ENCODE measurements at regions not wholly inside any gene's neighbourhood (a gene's known extent, or its start where the extent isn't known, plus 50 kb on each side); places are given as distances from the start of the nearest gene placed in this dataset.
A peak's percentile ranks its signal among the peaks of the same experiment; 100 is the strongest.

DNA sequence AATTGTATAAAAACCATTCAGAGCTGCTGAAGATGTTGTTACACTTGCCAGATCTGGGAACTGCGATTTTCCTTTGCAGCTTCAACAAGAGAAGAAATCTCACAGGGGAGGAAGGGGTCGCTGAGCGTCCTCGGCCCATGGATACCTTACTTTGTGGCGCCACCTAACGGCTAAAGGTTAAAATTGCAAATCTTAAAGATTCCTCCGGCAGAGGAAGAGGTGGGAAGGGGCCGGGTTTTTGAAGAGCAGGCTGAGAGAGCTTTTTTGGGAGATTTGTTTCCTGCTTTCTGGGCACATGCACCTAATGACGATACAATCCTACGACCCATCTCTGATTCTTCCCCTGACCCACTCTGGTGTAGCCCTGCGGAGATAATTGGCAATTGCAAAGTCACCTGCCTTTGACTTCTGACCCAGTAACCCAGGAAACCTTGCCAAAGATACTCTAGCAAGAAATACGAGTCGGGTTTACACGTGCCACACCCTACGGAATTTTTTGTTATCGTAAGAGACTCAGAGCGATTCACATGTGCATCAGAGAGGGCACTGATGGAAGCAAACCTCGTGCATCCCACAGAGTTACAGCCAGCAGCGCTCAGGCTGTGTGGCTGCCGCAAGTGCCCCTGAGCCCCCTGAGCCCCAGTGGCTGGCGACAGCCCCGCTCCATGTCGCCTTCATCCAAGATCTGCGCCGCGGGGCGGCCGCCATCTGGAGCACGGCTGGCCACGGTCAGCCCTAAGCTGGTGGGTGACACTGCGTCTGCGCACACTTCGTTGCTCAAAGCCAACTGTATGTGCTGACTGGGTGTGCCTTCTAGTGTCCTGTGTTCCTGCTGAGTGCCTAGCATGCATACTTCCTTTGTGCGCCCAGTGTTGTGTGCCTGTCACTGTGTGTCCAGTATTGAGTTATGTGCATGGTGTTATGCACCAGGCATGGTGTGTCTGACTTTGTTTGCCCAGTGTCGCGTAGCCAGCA lies 55.2 kb upstream of the CHRNA7 start:
- no peak overlapping the region for H3K27ac ChIP-seq
- peak; percentile 62 for DNase-seq
- no peaks in the 10 kb centered on the region for H3K9me3 ChIP-seq
- H3K4me1 ChIP-seq, result no peaks in the 10 kb centered on the region
- peak overlapping the region; percentile 4 to 13 for H3K4me3 ChIP-seq
- no peaks in the 10 kb centered on the region for H3K27me3 ChIP-seq
- no peak for TF ChIP-seq POLR2A (IDR thresholded peaks at IDR 0.05)
- TF ChIP-seq CTCF (IDR thresholded peaks at IDR 0.05), result peak; percentile 21 to 73 (median 67)
- 10 to 15% methylated on average over 18 to 36 of the region's 36 CpGs for WGBS, 2 donors
- intact Hi-C loops (cut with DNase I; ENCODE audit: low total_unique reads), result no loop called here
- H3K36me3 ChIP-seq (ENCODE audit: low read depth, missing control alignments), result no peaks in the 10 kb centered on the region

GRCh38 chr15:31975830-31976229 lies 54.5 kb upstream of the CHRNA7 start:
- H3K9me3 ChIP-seq, result no peaks in the 10 kb centered on the region
- DNase-seq, result no peak
- no peak overlapping the region for H3K27ac ChIP-seq
- intact Hi-C loops (cut with DNase I; ENCODE audit: low total_unique reads), result no loop called here
- TF ChIP-seq POLR2A (IDR thresholded peaks at IDR 0.05) (no peak), CTCF (IDR thresholded peaks at IDR 0.05) (peak in 1 of 3 experiments; percentile 12)
- H3K27me3 ChIP-seq, result no peaks in the 10 kb centered on the region
- no peaks in the 10 kb centered on the region for H3K4me1 ChIP-seq
- no peak overlapping the region for H3K4me3 ChIP-seq
- H3K36me3 ChIP-seq (ENCODE audit: low read depth, missing control alignments), result no peaks in the 10 kb centered on the region
- 81 to 85% methylated on average over 4 to 9 of the region's 9 CpGs for WGBS, 2 donors

- Histone ChIP-seq H3K36me3 (ENCODE audit: low read depth, missing control alignments) (no peaks in the 10 kb centered on the region), H3K27ac (no peak overlapping the region), H3K27me3 (no peaks in the 10 kb centered on the region), H3K4me3 (no peak overlapping the region), H3K4me1 (no peaks in the 10 kb centered on the region), H3K9me3 (no peaks in the 10 kb centered on the region)
- no peak for DNase-seq
- TF ChIP-seq POLR2A (IDR thresholded peaks at IDR 0.05) (no peak), CTCF (IDR thresholded peaks at IDR 0.05) (no peak)
- intact Hi-C loops (cut with DNase I; ENCODE audit: low total_unique reads), result no loop called here
- WGBS, 2 donors, result 48 to 70% methylated on average over 2 to 8 of the region's 8 CpGs
Measured at GRCh38 chr15:31977138-31977537, 53.2 kb upstream of the CHRNA7 start.

- no peaks in the 10 kb centered on the region for H3K4me1 ChIP-seq
- intact Hi-C loops (cut with DNase I; ENCODE audit: low total_unique reads), result no loop called here
- TF ChIP-seq CTCF (IDR thresholded peaks at IDR 0.05), result peak; percentile 67 to 92 (median 77)
- no peak for TF ChIP-seq POLR2A (IDR thresholded peaks at IDR 0.05)
- DNase-seq, result peak; percentile 70
- H3K4me3 ChIP-seq, result no peak overlapping the region
- H3K36me3 ChIP-seq (ENCODE audit: low read depth, missing control alignments), result no peaks in the 10 kb centered on the region
- H3K9me3 ChIP-seq, result no peaks in the 10 kb centered on the region
- H3K27ac ChIP-seq, result no peak overlapping the region
- H3K27me3 ChIP-seq, result no peaks in the 10 kb centered on the region
- 41 to 54% methylated on average over 14 to 21 of the region's 22 CpGs for WGBS, 2 donors
Measured at GRCh38 chr15:31977812-31978661, 52.3 kb upstream of the CHRNA7 start.

Small RNAs in the stretch of these regions (small RNA-seq; reads per million reads assigned to genes)
- gene AC026951.2, result 0 reads per million in 2 donors
- 0 reads per million in 2 donors for gene RF00425

Data from testis (tissue), 2 donors.